Esophagus muscularis mucosa (tissue), 4 donors: ENCODE measurements at regions not wholly inside any gene's neighbourhood (a gene's known extent, or its start where the extent isn't known, plus 50 kb on each side); places are given as distances from the start of the nearest gene placed in this dataset.

ENCODE experiments used
- DNase-seq: peaks from one replicate; pipeline ENCODE4 v3.0.0-alpha.2; 2017; ENCODE audit errors: extremely low spot score
- H3K27ac ChIP-seq, 4 donors: fragments of 200-600 bp; sonication (generic); replicated peaks in 1 of 4; 1 replicate in 3 of 4; 2 replicates in 1 of 4; pipeline ENCODE4 v1.5.1; 2016 to 2019; ENCODE audit warnings: mild to moderate bottlenecking in 1 of 4
- H3K27me3 ChIP-seq, 4 donors: fragments of 200-600 bp; sonication (generic); one replicate each; pipeline versions ENCODE4 v1.5.1 to v1.6.0; 2016 to 2019
- H3K36me3 ChIP-seq, 4 donors: fragments of 200-600 bp; sonication (generic); one replicate each; pipeline ENCODE4 v1.5.1; 2016 to 2019
- H3K4me1 ChIP-seq, 4 donors: fragments of 200-600 bp; sonication (generic); one replicate each; pipeline ENCODE4 v1.5.1; 2016 to 2019
- H3K4me3 ChIP-seq, 4 donors: fragments of 200-600 bp; sonication (generic); 1 replicate in 2 of 4; 2 replicates in 2 of 4; pipeline ENCODE4 v1.5.1; 2016 to 2019; ENCODE audit warnings: mild to moderate bottlenecking in 4 of 4, moderate library complexity in 1 of 4
- H3K9me3 ChIP-seq, 4 donors: fragments of 200-600 bp; sonication (generic); 1 replicate in 3 of 4; 2 replicates in 1 of 4; pipeline ENCODE4 v1.5.1; 2016 to 2019
- CTCF ChIP-seq, 3 experiments: fragments of 200-600 bp in 2 of 3; fragments of 450-650 bp in 1 of 3; sonication (generic) in 2 of 3; IDR thresholded peaks; one replicate each; pipeline ENCODE4 v1.5.1; 2017 to 2019; ENCODE audit warnings: antibody characterized with exemption in 3 of 3, mild to moderate bottlenecking in 2 of 3, moderate library complexity in 1 of 3
- EP300 ChIP-seq: sonication (generic); formaldehyde crosslinking; IDR thresholded peaks from one replicate; pipeline ENCODE4 v1.6.1; 2017; ENCODE audit warnings: antibody characterized with exemption
- POLR2A ChIP-seq: fragments of 450-650 bp; IDR thresholded peaks from one replicate; pipeline ENCODE4 v1.6.1; 2017; ENCODE audit warnings: antibody characterized with exemption, moderate library complexity, mild to moderate bottlenecking, low read depth
- POLR2AphosphoS5 ChIP-seq, 2 donors: sonication (generic); formaldehyde crosslinking; IDR thresholded peaks; one replicate each; pipeline ENCODE4 v1.6.1; 2017; ENCODE audit warnings: antibody characterized with exemption in 2 of 2
- WGBS: methylation state at CpG from one replicate; pipeline ENCODE4 v1.1.5; 2018; 5-methylcytosine and 5-hydroxymethylcytosine counted together
- intact Hi-C: fragments of 100-400 bp; cut with DNase I; formaldehyde crosslinking; loops from one replicate; pipeline ENCODE4 v1.15.1; 2023

GRCh38 chr12:93944911-93945310, 203.5 kb upstream of the PLXNC1 start:
- 85% methylated on average over 2 of the region's 2 CpGs for WGBS
- DNase-seq, result no peak
- Histone ChIP-seq H3K36me3 (no peaks in the 10 kb centered on the region), H3K9me3 (no peaks in the 10 kb centered on the region), H3K27ac (no peak overlapping the region), H3K4me3 (no peak overlapping the region), H3K4me1 (no peaks in the 10 kb centered on the region), H3K27me3 (no peaks in the 10 kb centered on the region)
- intact Hi-C loops, result no loop called here
- no peak for TF ChIP-seq POLR2A
- no peak for TF ChIP-seq EP300
- no peak for TF ChIP-seq CTCF (IDR thresholded peaks at IDR 0.05)
- TF ChIP-seq POLR2AphosphoS5 (IDR thresholded peaks at IDR 0.05), result no peak

DNA sequence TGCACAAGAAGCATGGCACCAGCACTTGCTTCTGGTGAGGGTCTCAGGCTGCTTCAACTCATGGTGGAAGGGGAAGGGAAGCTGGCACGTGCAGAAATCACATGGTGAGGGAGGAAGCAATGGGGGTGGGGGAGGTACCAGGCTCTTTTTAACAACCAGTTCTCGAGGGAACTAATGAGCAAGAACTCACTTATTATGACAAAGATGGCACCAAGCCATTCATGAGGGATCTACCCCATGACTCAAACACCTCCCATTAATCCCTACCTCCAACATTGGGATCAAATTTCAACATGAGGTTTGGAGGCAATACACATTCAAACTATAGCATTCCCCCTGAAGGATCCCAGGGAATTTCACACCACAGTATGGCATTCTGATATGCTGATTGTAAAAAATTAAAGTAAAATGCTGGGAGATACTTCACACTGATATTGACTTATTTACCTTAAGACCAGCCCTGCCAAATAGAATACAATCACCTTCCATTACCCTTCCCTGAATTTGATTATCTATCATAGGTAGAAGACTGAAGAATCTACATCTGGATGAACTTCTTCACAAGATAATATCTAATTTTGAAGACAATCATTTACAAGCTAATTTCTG, 201.7 kb upstream of the PLXNC1 start:
- no peak overlapping the region for H3K27ac ChIP-seq
- intact Hi-C loops, result no loop called here
- H3K27me3 ChIP-seq, result no peaks in the 10 kb centered on the region
- 65% methylated on average over 2 of the region's 2 CpGs for WGBS
- H3K4me3 ChIP-seq, result no peak overlapping the region
- DNase-seq, result no peak
- H3K9me3 ChIP-seq, result no peaks in the 10 kb centered on the region
- no peaks in the 10 kb centered on the region for H3K4me1 ChIP-seq
- TF ChIP-seq POLR2AphosphoS5 (IDR thresholded peaks at IDR 0.05), result no peak
- TF ChIP-seq EP300, result no peak
- TF ChIP-seq CTCF (IDR thresholded peaks at IDR 0.05), result no peak
- no peak for TF ChIP-seq POLR2A
- H3K36me3 ChIP-seq, result no peaks in the 10 kb centered on the region

DNA sequence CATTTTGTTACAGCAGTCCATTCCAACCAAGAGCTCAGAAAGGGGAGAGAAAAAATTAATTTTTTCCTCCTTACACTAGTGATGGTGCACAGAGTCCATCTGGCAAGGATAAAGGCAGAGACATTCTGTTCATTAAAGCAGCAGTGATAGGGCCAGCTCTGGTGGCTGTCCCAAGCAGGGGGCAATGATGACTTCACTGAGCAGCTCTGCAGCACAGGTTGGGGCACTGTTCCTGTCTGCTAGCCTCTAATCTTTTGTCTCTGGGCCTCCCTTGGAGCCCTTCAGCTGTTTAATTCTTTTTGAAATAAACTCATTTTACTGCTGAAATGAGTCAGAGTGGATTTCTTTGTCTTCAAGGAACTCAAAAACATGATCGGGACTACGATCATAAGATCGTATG, 200.9 kb upstream of the PLXNC1 start:
- TF ChIP-seq POLR2AphosphoS5 (IDR thresholded peaks at IDR 0.05), result no peak
- no peak for TF ChIP-seq EP300
- TF ChIP-seq POLR2A, result no peak
- no peak for TF ChIP-seq CTCF (IDR thresholded peaks at IDR 0.05)
- intact Hi-C loops, result no loop called here
- Histone ChIP-seq H3K27me3 (no peaks in the 10 kb centered on the region), H3K4me1 (no peaks in the 10 kb centered on the region), H3K9me3 (no peaks in the 10 kb centered on the region), H3K36me3 (no peaks in the 10 kb centered on the region), H3K27ac (no peak overlapping the region), H3K4me3 (no peak overlapping the region)
- WGBS, result 91% methylated on average over 3 of the region's 3 CpGs
- no peak for DNase-seq

DNA sequence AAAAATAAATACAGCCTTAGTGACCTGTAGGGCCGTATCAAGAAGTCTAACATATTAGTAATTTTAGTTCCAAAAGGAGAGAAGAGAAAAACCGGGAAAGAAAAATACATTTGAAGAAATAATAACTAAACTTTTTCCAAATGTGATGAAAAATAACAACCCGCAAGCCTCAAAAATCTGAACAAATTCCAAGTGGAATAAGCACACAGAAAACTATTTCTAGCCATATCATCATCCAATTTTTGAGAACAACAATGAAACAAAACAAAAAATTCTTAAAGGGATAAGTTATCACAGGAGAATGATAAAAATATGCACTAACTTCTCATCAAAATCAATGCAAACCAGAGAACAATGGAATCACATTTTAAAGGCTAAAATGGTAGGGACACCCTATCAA, 198.1 kb upstream of the PLXNC1 start:
- TF ChIP-seq CTCF (IDR thresholded peaks at IDR 0.05) (no peak), POLR2AphosphoS5 (IDR thresholded peaks at IDR 0.05) (no peak), POLR2A (no peak), EP300 (no peak)
- Histone ChIP-seq H3K4me1 (no peaks in the 10 kb centered on the region), H3K9me3 (no peaks in the 10 kb centered on the region), H3K27me3 (no peaks in the 10 kb centered on the region), H3K27ac (no peak overlapping the region), H3K36me3 (no peaks in the 10 kb centered on the region), H3K4me3 (no peak overlapping the region)
- whole genome bisulfite sequencing, result 77% methylated on average over 3 of the region's 3 CpGs
- intact Hi-C loops, result no loop called here
- no peak for DNase-seq
